GM12874 (cell line): ENCODE measurements at regions not wholly inside any gene's neighbourhood (a gene's known extent, or its start where the extent isn't known, plus 50 kb on each side); places are given as distances from the start of the nearest gene placed in this dataset.

Experiments used
- TF ChIP-seq, protein P1 (sequence below): IDR thresholded peaks from 2 replicates; pipeline ENCODE4 v1.5.1; 2011; ENCODE audit warnings: low read depth, mild to moderate bottlenecking, control low read depth, low read length, moderate library complexity; ENCODE audit not compliant: insufficient read depth

DNA sequence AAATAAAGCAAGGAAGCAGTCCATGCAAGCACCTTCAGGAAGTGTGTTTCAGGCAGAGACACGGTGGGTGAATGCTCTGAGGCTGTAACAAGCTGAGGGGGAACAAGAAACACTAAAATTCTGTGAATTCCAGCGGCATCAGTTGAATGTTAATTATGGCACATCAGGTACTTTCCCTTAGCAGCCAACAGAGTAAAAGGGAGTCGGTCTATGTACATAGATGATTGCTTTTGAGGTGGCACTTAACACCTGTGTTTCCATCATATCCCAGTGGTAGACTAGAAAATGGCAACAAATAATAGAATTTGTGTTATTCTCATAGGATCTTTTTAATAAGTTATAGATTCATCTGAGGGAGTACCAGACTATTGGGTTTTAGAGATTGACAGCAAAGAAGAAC, 481.0 kb upstream of the KLF6 start:
- TF ChIP-seq, protein P1, sequence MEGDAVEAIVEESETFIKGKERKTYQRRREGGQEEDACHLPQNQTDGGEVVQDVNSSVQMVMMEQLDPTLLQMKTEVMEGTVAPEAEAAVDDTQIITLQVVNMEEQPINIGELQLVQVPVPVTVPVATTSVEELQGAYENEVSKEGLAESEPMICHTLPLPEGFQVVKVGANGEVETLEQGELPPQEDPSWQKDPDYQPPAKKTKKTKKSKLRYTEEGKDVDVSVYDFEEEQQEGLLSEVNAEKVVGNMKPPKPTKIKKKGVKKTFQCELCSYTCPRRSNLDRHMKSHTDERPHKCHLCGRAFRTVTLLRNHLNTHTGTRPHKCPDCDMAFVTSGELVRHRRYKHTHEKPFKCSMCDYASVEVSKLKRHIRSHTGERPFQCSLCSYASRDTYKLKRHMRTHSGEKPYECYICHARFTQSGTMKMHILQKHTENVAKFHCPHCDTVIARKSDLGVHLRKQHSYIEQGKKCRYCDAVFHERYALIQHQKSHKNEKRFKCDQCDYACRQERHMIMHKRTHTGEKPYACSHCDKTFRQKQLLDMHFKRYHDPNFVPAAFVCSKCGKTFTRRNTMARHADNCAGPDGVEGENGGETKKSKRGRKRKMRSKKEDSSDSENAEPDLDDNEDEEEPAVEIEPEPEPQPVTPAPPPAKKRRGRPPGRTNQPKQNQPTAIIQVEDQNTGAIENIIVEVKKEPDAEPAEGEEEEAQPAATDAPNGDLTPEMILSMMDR = no peak

DNA sequence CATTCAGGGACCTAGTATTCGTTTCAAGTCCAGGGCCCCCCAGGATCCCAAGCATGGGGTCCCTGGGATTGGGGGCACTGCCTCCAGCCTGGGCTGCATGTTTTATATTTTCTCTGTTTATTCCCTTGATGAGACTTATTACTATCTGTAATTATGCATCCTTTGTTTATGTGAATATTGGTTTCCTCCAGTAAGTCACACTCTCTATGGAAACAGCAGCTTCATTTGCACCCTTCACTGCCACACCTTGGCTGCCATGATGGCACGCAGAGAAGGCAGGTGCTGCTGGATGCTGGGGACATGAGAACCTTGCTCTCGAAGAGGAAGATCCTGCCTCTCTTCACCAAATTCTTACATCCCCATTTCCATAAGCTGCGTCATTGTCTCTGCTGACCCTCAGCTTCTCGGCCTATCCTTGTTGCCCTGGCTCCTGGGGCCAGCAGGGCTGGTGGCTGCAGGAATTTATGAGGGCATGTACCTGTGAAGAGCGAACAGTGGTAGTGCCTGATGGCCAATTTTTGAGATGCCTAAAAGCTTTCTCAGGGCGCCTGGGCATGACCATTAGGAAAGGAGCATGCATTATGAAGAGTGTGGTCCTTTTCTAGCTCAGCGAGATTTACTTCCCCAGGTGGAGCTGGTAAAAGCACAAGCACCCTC, 479.3 kb upstream of the KLF6 start:
- TF ChIP-seq, protein P1 = no peak

GRCh38 chr10:4263601-4263921, 478.6 kb upstream of the KLF6 start:
- TF ChIP-seq, protein P1 = no peak

- TF ChIP-seq, protein P1 = no peak
Observed at GRCh38 chr10:4262870-4263600, 478.0 kb upstream of the KLF6 start.

DNA sequence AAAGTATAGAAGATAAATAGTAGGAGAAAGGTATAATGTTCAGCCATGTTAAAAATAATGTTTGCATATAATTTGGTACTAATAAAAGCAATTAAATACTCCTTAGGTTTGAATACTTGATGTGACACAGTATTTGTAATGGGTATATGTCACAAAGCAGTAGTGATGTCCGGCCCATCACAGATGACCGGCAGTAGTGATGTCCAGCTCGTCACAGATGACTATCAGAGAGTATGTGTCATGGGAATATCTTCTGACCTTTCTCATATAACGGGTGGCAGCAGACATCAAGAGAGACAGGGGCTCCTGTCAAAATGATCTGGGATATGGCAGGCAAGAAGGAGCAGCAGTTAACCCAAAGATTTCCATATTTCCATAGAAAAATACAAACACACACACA, 477.4 kb upstream of the KLF6 start:
- TF ChIP-seq, protein P1 = no peak

DNA sequence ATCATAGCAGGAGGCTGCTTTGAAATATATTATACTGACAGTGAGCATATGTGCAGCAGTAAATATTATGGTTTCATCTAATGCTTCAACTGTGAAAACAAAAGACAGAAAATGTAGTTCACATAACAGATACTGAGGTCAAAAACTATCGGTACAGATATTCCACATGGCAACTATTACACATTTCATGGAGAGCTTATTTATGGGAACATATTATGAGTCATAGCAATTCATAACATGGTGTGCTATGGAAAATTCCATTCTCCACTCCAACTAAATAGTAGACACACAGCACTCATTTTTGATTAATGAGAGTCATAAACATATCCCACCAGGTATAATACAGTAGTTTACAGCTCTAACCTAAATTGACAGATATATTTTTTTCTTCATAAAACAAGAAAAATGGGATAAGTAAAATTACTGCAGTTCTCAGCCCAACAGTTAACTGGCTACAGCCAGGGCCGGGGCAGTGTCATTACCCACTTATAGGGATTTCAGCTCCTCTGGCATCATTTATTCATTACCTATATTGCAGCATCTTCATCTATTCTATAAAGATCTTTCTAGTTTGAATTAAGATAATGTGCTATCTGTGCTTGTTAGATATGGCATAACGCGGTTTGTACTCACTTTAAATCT, 475.6 kb upstream of the KLF6 start:
- TF ChIP-seq, protein P1 = no peak

GRCh38 chr10:4257939-4258465, 473.0 kb upstream of the KLF6 start:
- TF ChIP-seq, protein P1 = no peak
